ENCODE measurements at regions not wholly inside any gene's neighbourhood (a gene's known extent, or its start where the extent isn't known, plus 50 kb on each side); places are given as distances from the start of the nearest gene placed in this dataset.

GRCh38 chr12:61999311-61999710 lies 260.9 kb upstream of the USP15 start:
- Histone ChIP-seq H3K27me3 (ENCODE audit: insufficient read depth, low read length) (no peaks in the 10 kb centered on the region), H2BK5ac (ENCODE audit: low read depth, low read length, poor library complexity) (no peak overlapping the region), H3K14ac (ENCODE audit: low read length) (no peak overlapping the region), H3K36me3 (ENCODE audit: control insufficient read depth in 1 of 2, insufficient read depth in 2 of 2, low read length in 2 of 2) (no peaks in the 10 kb centered on the region), H3K23ac (ENCODE audit: low read length) (no peak overlapping the region), H4K8ac (ENCODE audit: low read depth, low read length) (no peak overlapping the region), H3K79me1 (ENCODE audit: low read length) (no peaks in the 10 kb centered on the region), H3K27ac (ENCODE audit: low read depth, low read length) (no peak overlapping the region), H2AK5ac (ENCODE audit: low read length) (no peak overlapping the region), H3K4me1 (ENCODE audit: control insufficient read depth in 1 of 2, insufficient read depth in 2 of 2, low read length in 2 of 2) (no peaks in the 10 kb centered on the region), H3K4me2 (ENCODE audit: low read length) (no peak overlapping the region), H3K18ac (ENCODE audit: low read length) (no peak overlapping the region), H2AFZ (ENCODE audit: insufficient read depth, low read length, poor library complexity) (no peak overlapping the region), H3K4ac (ENCODE audit: low read depth, low read length) (no peak overlapping the region), H4K91ac (ENCODE audit: low read depth, low read length) (no peak overlapping the region), H4K12ac (ENCODE audit: low read depth, low read length) (no peak overlapping the region), H3K9ac (ENCODE audit: low read length) (no peak overlapping the region), H2BK12ac (ENCODE audit: low read length) (no peak overlapping the region), H3K4me3 (ENCODE audit: low read depth, low read length) (no peak overlapping the region), H3K9me3 (ENCODE audit: insufficient read depth, low read depth, low read length) (no peaks in the 10 kb centered on the region), H2BK120ac (ENCODE audit: insufficient read depth, low read length, poor library complexity) (no peak overlapping the region), H3K79me2 (ENCODE audit: control insufficient read depth, insufficient read depth, low read length, poor library complexity) (no peaks in the 10 kb centered on the region)
- WGBS (ENCODE audit: extremely low coverage, insufficient coverage, insufficient read length) = no CpG with 5 or more reads among the region's 4 CpGs
- DNase-seq = no peak

GRCh38 chr12:62001424-62001823 lies 258.8 kb upstream of the USP15 start:
- Histone ChIP-seq H4K12ac (ENCODE audit: low read depth, low read length) (no peak overlapping the region), H2AK5ac (ENCODE audit: low read length) (no peak overlapping the region), H3K9ac (ENCODE audit: low read length) (no peak overlapping the region), H2BK12ac (ENCODE audit: low read length) (no peak overlapping the region), H2BK120ac (ENCODE audit: insufficient read depth, low read length, poor library complexity) (no peak overlapping the region), H2AFZ (ENCODE audit: insufficient read depth, low read length, poor library complexity) (no peak overlapping the region), H4K91ac (ENCODE audit: low read depth, low read length) (no peak overlapping the region), H3K4ac (ENCODE audit: low read depth, low read length) (no peak overlapping the region), H2BK5ac (ENCODE audit: low read depth, low read length, poor library complexity) (no peak overlapping the region), H4K8ac (ENCODE audit: low read depth, low read length) (no peak overlapping the region), H3K27me3 (ENCODE audit: insufficient read depth, low read length) (no peaks in the 10 kb centered on the region), H3K36me3 (ENCODE audit: control insufficient read depth in 1 of 2, insufficient read depth in 2 of 2, low read length in 2 of 2) (no peaks in the 10 kb centered on the region), H3K4me3 (ENCODE audit: low read depth, low read length) (no peak overlapping the region), H3K4me1 (ENCODE audit: control insufficient read depth in 1 of 2, insufficient read depth in 2 of 2, low read length in 2 of 2) (no peaks in the 10 kb centered on the region), H3K9me3 (ENCODE audit: insufficient read depth, low read depth, low read length) (no peaks in the 10 kb centered on the region), H3K79me2 (ENCODE audit: control insufficient read depth, insufficient read depth, low read length, poor library complexity) (no peaks in the 10 kb centered on the region), H3K4me2 (ENCODE audit: low read length) (no peak overlapping the region), H3K18ac (ENCODE audit: low read length) (no peak overlapping the region), H3K79me1 (ENCODE audit: low read length) (no peaks in the 10 kb centered on the region), H3K23ac (ENCODE audit: low read length) (no peak overlapping the region), H3K27ac (ENCODE audit: low read depth, low read length) (no peak overlapping the region), H3K14ac (ENCODE audit: low read length) (no peak overlapping the region)
- DNase-seq = no peak
- WGBS (ENCODE audit: extremely low coverage, insufficient coverage, insufficient read length) = no CpG with 5 or more reads among the region's 6 CpGs

GRCh38 chr12:62003226-62003625 lies 257.0 kb upstream of the USP15 start:
- Histone ChIP-seq H3K27me3 (ENCODE audit: insufficient read depth, low read length) (no peaks in the 10 kb centered on the region), H3K4me3 (ENCODE audit: low read depth, low read length) (no peak overlapping the region), H3K23ac (ENCODE audit: low read length) (no peak overlapping the region), H3K9me3 (ENCODE audit: insufficient read depth, low read depth, low read length) (no peaks in the 10 kb centered on the region), H3K4me2 (ENCODE audit: low read length) (no peak overlapping the region), H3K36me3 (ENCODE audit: control insufficient read depth in 1 of 2, insufficient read depth in 2 of 2, low read length in 2 of 2) (no peaks in the 10 kb centered on the region), H2AFZ (ENCODE audit: insufficient read depth, low read length, poor library complexity) (no peak overlapping the region), H3K18ac (ENCODE audit: low read length) (no peak overlapping the region), H3K14ac (ENCODE audit: low read length) (no peak overlapping the region), H3K79me2 (ENCODE audit: control insufficient read depth, insufficient read depth, low read length, poor library complexity) (no peaks in the 10 kb centered on the region), H2BK12ac (ENCODE audit: low read length) (no peak overlapping the region), H3K4me1 (ENCODE audit: control insufficient read depth in 1 of 2, insufficient read depth in 2 of 2, low read length in 2 of 2) (no peaks in the 10 kb centered on the region), H2BK120ac (ENCODE audit: insufficient read depth, low read length, poor library complexity) (no peak overlapping the region), H4K91ac (ENCODE audit: low read depth, low read length) (no peak overlapping the region), H2AK5ac (ENCODE audit: low read length) (no peak overlapping the region), H3K27ac (ENCODE audit: low read depth, low read length) (no peak overlapping the region), H3K79me1 (ENCODE audit: low read length) (no peaks in the 10 kb centered on the region), H3K4ac (ENCODE audit: low read depth, low read length) (no peak overlapping the region), H3K9ac (ENCODE audit: low read length) (no peak overlapping the region), H4K8ac (ENCODE audit: low read depth, low read length) (no peak overlapping the region), H2BK5ac (ENCODE audit: low read depth, low read length, poor library complexity) (no peak overlapping the region), H4K12ac (ENCODE audit: low read depth, low read length) (no peak overlapping the region)
- WGBS (ENCODE audit: extremely low coverage, insufficient coverage, insufficient read length) = no CpG with 5 or more reads among the region's 1 CpG
- DNase-seq = no peak

- no peak for DNase-seq
- Histone ChIP-seq H3K79me2 (ENCODE audit: control insufficient read depth, insufficient read depth, low read length, poor library complexity) (no peaks in the 10 kb centered on the region), H3K4me2 (ENCODE audit: low read length) (no peak overlapping the region), H3K23ac (ENCODE audit: low read length) (no peak overlapping the region), H3K27ac (ENCODE audit: low read depth, low read length) (no peak overlapping the region), H2BK120ac (ENCODE audit: insufficient read depth, low read length, poor library complexity) (no peak overlapping the region), H2BK12ac (ENCODE audit: low read length) (no peak overlapping the region), H4K12ac (ENCODE audit: low read depth, low read length) (no peak overlapping the region), H3K9me3 (ENCODE audit: insufficient read depth, low read depth, low read length) (no peaks in the 10 kb centered on the region), H3K4ac (ENCODE audit: low read depth, low read length) (no peak overlapping the region), H3K9ac (ENCODE audit: low read length) (no peak overlapping the region), H3K36me3 (ENCODE audit: control insufficient read depth in 1 of 2, insufficient read depth in 2 of 2, low read length in 2 of 2) (no peaks in the 10 kb centered on the region), H2BK5ac (ENCODE audit: low read depth, low read length, poor library complexity) (no peak overlapping the region), H3K4me1 (ENCODE audit: control insufficient read depth in 1 of 2, insufficient read depth in 2 of 2, low read length in 2 of 2) (no peaks in the 10 kb centered on the region), H3K27me3 (ENCODE audit: insufficient read depth, low read length) (no peaks in the 10 kb centered on the region), H4K91ac (ENCODE audit: low read depth, low read length) (no peak overlapping the region), H3K79me1 (ENCODE audit: low read length) (no peaks in the 10 kb centered on the region), H2AK5ac (ENCODE audit: low read length) (no peak overlapping the region), H4K8ac (ENCODE audit: low read depth, low read length) (no peak overlapping the region), H3K14ac (ENCODE audit: low read length) (no peak overlapping the region), H3K18ac (ENCODE audit: low read length) (no peak overlapping the region), H2AFZ (ENCODE audit: insufficient read depth, low read length, poor library complexity) (no peak overlapping the region), H3K4me3 (ENCODE audit: low read depth, low read length) (no peak overlapping the region)
- WGBS (ENCODE audit: extremely low coverage, insufficient coverage, insufficient read length) = no CpG with 5 or more reads among the region's 2 CpGs
Measured at GRCh38 chr12:62003701-62004100, 256.5 kb upstream of the USP15 start.

Data from trophoblast cell (in vitro differentiated cells and primary cell).